ENCODE measurements at regions not wholly inside any gene's neighbourhood (a gene's known extent, or its start where the extent isn't known, plus 50 kb on each side); places are given as distances from the start of the nearest gene placed in this dataset.

DNA sequence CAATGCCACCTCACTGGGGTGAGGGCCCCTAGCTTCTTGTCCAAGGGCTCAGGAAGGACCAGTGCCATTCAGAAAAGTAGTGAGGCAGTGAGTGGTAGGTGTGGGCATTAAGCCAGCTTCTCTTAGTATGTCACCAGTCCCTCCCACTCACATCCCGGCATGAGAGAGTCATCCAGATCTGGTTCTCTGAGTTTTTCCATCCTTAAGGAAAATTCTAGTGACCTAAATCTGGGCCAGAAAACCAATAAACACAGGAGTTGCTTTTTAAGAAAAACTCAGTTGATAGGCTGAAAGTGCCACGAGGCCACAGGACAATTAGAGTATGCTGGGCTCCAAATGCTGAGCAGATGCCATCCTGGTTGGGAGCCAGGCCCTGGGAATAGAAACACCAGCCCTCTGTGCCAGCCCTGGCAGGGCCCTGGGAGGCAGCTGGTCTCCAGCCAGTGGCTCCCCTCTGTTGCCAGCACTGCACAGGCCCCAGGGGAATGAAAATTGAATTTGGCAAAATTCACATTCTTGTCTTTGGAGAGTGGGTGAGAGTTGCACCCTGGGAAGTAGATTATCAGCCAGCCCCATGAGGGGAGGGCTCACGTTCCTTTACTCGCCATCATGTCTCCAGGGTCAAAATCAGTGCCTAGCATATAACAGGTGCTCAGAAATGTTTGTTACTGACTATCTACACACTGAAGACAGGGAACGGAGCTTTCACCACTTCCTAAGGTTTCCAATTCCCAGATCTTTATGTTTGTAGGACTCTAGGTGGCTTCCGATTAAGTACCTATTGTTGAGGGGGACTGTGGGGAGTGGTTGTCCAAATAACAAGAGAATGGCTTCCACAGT lies 52.8 kb downstream of the FAM43A start:
- DNase-seq: no peak

DNA sequence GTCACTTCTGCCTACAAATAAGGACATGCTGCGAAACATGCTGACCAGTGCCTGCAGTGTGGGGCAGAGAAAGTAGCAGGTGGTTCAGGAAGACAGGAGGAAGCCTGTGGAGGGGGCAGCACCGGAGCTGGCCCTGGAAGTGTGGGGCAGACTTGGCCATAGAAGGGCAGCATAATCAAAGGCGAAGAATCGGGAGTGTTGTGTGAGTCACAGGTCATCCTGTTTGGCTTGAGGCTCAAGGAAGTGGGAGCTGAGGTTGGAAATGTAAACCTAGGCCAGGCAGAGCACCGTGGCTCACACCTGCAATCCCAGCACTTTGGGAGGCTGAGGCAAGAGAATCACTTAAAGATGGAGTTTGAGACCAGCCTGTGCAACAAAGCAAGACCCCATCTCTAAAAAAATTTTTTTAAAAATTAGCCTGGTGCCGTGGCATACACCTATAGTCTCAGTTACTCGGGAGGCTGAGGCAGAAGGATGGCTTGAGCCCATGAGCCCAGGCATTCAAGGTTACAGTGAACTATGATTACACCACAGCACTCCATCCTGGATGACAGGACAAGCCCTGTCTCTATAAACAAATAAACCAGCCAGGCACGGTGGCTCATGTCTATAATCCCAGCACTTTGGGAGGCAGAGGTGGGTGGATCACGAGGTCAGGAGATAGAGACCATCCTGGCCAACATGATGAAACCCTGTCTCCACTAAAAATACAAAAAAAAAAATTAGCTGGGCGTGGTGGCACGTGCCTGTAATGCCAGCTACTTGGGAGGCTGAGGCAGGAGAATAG lies 54.0 kb downstream of the FAM43A start:
- no peak for DNase-seq

DNA sequence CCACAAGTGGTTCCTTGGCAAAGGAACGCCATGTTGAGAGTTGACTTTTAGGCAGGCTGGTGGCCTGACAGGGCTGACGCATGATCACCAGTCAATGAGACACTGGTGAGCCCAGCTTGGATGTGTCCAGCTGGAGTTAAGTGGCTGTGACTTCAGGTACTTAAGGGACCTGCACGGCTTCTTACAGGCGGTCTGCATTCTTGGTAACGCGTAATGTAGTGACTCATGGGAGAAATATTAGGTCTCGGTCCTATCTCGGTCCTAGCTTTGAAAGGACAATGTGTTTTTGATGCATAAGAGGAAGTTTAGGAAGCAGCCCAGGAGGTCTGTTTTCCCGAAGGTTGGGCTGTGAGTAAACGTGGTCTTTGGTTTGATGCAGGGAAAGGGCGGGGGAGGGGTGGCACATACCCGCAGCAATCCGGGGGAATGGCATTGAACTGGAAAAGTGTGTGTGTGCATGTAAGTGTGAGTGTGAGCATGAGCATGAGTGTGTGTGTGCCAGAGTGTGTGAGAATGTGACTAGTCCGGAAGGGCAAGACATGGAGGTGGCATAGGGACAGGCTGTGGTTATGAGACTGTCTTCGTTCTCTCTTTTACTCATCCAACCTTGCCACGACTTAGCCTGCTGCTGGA lies 55.3 kb downstream of the FAM43A start:
- no peak for DNase-seq

DNA sequence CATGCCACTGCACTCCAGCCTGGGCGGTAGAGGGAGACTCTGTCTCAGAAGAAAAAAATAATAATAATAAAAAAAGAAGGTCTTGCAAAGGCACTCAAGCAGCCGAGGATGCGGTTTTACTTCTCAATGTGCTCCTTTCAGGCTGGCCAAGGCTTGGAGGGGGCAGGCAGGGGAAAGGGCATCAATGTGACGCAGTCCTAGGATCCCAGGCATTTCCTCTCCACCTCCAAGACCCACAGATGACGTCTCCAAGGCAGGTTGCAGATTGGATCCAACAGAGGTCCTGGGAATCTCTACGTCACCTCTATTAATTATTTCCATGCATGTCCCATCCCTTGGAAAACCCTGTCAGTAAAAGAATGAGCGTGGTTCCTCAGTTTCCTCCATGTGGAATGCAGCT lies 56.2 kb downstream of the FAM43A start:
- DNase-seq: no peak

DNA sequence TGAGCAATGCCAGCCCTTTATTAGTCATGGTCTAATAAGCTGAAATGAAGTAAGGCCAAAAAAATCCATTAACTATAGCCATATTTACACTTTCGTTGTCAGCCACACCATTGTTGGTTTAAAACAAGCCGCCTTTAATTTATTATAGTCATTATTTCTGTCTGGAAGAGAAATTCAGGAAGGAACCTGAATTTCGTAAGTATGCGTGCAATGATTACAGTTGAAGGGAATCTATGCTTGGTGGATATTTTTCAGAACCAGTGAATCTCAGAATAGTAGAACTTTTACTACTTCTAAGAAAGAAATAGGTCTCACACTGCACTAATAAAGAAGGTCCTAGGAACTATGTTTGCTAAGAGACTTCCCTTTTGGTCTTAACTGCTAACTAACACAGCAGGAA lies 59.1 kb downstream of the FAM43A start:
- no peak for DNase-seq

DNA sequence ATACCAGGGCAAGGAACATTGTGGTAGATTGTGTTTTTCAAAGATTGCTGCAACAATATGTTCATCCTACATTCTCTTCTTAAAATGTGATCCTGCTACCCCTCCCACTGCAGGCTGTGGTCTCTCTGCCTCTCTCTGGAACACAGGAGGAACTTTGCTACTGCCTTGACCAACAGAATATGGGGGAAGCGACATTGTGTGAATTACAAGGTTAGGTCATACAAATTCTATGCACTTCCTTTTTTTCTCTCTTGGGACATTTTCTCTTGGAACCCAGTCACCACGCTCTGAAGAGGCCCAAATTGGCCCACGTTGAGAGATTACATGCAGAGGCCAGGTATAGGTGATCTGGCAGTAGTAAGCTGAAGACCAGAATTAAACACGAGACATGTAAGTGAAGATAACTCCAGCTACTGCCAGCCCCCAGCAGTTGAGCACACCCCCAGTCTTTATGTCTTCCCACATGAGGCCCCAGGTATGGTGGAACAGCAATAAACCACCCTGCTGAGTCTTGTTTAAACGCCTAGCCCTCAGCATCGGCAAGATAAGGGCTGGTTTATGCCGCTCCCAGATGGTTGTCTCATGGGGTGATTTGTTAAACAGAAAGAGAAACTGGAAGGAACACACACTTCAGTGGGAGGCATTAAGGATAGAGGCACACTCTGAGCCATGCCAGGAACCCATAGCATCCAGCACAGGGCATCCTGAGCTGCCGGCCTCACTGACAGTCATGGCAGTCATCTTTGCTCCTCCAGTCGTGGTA lies 59.9 kb downstream of the FAM43A start:
- no peak for DNase-seq

DNA sequence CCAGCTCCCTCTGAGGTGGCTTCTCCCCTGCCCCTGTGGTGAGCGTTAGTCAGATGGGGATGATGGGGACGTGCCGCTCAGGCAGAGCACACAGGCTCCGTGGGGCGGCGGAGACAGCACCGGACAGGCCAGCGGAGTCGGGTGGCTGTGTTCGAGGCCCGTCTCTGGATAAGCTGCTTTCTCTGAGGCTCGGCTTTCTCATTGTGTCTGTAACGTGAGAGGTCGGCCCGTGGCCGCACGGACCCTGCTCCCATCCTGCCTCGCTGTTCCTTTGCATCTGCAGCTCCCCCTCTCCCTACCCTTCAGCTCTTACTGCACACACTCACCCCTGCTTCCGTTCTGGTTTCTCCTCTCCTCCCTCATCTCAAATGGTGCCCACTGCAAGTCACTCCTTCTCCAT lies 62.5 kb downstream of the FAM43A start:
- no peak for DNase-seq

DNA sequence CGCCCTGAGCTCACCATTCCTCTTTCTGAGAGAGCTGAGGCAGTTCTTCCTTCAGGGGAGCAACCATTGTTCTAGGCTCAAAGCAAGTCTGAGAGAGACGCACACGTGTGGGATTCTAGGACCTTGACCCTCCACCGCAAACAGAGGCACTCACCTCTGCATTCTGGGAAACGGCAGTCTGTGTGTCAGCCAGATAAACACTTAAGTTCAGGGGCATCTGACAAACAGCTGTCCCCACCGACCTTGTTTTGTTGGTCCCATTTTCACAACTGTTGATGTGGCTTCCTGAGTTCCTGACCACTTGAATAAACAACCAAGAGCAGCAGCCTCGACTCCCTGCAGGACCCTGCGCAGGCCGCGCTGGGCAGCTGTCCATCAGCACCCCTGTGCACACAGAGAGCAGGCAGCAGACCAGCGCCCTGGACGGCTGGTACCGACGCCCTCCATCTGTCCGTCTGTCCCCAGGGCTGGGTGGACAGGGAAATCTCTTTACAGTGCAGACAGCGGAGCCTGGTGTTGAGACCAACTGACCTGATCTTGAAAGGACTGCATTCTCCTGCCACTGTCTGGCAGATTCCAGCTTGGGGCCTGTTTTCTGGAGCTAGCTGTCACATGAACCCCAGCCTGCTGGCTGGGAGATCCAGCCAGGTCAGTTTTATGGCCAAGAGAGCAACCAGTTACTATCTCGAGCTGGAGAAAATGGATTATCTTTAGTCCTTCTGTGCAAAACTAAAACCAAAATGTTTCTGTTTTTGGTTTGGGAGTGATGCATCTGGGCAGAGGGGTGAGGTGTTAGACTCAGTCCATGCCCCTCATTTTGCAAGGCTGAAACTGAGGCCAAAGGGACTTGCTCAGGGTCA lies 64.2 kb downstream of the FAM43A start:
- no peak for DNase-seq

DNA sequence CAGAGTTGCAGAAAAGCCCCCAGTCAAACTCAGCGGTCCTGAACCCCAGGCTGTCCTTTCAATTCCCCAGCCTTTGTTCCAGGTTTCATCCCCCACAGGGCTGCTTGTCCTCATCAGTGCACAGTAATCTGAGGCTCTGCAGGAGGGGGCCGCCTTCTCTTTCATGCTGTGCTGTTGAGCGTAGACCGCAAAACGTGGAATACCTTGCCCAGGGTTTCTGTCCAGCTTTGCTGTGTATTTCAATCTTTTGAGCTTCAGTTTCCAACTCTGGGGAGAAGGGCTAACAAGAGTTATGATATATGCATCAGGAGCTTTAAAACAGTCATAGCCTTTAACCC lies 64.8 kb downstream of the FAM43A start:
- DNase-seq: no peak

DNA sequence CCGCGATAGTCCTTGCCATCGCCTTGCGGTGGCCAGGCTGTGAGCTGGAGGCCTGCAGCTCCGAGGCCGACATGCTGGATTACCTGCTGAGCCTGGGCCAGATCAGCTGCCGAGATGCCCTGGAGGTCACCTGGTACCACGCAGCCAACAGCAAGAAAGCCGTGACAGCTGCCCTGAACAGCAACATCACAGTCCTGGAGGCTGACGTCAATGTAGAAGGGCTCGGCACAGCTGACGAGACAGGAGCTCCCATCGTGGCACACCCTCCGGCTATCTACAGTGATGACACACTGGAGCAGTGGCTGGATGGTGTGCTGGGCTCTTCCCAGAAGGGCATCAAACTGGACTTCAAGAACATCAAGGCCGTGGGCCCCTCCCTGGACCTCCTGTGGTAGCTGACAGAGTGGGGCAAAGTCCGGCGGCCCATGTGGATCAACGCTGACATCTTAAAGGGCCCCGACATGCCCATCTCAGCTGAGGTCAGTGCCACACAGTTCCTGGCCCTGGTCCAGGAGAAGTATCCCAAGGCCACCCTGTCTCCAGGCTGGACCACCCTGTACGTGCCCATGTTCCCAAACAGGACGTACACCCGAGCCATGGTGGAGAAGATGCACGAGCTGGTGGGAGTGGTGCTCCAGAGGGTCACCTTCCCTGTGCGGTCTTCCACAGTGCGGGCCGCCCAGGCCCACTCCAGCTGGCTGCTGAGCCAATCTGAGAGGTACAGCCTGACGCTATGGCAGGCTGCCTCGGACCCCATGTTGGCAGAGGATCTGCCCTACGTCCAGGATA lies 70.2 kb downstream of the FAM43A start:
- no peak for DNase-seq

DNA sequence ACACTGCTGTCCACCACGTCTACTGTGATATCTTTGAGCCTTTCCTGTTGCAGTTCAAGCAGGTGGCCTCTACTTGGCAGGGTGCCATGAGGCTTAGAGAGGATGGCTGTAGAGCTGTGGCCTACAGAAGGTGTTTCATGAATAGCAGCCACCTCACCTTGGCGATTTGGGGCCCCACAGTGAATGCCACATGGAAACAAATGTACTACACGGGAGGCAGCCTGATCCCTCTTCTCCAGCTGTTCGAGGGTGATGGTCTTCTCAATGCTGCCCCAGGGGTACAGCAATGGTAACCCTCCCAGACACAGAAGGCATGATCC lies 70.7 kb downstream of the FAM43A start:
- no peak for DNase-seq

DNA sequence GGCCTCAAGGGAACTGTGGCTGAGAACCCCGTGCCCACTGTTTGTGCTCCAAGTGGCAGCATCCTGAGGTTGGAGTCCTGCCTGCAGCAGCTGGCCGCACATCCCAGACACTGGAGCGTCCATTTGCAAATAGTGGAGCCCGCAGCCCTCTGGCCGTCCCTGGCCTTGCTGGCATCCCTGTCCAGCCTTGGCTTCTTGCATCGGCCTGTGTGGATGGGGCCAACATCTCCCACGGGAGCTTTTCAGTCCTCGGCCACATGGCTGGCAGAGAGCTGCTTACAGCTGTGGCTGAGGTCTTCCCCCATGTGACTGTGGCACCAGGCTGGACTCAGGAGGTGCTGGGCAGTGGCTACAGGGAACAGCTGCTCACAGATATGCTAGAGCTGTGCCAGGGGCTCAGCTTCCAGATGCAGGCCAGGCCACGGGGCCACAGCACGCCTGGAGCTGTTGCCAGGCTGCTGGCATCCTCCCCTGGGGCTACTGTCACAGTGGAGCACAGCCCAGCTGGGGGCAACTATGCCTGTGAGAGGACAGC lies 71.2 kb downstream of the FAM43A start:
- no peak for DNase-seq

DNA sequence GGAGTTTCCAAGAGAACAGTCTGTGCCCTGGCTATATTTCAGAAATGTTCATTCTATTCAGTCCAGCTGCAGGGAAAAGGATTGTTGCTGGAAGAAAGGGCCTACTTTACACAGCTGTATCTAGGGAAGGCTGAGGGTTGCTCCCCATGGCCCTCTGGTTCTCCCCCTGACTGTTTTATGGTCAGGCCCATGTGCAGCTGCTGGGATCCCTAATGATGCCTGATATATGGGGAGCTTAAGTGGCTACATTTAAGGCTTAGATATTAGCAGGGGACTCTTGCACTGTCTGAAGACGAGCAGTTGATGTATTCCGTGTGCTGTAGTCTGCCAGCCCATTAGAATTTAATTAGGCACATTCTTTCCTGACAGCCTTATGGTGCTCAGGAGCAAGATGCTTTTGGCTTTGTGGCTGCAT lies 72.0 kb downstream of the FAM43A start:
- DNase-seq: no peak

DNA sequence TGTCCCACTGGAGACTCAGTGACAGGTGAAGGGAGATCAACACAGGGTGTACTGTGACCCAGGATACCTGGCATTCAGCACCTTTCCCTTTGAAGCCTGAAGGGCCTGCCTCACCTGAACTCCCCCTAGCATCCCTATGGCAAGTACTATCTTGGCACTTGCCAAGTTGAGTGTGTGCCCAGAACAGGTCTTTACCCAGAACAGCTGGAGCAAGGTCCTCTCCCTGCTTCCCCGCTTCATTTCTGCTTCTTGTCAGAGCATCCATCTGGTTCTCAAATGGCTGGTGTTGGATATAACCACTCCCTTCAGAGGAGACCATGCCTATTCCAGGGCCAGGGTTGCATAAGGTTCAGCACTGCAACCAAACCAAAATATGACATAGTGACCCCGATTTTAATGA lies 73.0 kb downstream of the FAM43A start:
- no peak for DNase-seq

DNA sequence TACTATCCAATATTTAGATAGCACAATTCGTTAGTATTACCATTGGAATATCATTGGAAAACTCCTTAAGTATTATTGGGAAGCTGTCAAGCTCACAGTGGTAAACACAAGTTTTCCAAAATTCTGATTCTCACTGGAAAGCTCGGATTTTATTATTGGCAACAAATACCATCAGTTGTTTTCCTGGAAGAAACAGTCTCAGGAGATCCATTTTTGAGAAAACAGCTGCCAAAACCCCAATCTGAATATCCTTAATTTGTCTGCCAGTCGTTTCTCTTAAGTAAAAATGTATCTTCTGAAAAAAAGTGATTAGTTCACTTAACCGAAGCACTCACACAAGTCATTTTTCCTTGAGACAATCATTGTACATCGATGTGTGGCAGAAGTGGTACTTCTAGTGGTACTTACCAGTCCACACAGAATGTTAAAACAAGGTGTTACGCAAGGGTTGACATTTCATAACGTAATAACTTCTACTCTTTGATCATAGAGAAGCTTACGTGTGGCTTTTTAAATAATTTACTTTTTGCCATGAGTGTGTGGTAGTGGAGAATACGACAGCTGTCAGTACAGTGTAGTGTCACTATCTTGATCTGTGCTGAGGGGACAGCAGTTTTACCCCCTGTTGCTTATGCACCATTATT lies 74.9 kb downstream of the FAM43A start:
- no peak for DNase-seq

DNA sequence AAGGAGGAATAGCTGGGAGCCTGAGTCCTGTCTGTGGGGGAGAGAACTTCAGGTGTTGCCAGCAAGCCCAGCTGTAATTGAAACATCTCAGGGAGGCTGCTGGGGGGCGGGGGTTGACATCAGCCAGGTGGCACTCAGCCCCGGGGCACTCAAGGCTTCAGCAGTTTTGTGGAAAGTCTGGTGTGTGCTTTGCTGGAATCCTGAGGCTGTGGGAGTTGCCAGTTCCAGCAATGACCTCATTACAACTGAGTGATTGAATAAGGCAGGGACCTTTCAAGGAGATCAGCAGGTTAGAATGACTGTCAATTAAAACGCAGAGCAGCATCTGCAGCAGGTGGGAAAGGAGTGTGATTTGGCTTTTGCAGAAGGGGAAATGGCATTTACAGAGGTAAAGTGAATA lies 75.7 kb downstream of the FAM43A start:
- DNase-seq: no peak

DNA sequence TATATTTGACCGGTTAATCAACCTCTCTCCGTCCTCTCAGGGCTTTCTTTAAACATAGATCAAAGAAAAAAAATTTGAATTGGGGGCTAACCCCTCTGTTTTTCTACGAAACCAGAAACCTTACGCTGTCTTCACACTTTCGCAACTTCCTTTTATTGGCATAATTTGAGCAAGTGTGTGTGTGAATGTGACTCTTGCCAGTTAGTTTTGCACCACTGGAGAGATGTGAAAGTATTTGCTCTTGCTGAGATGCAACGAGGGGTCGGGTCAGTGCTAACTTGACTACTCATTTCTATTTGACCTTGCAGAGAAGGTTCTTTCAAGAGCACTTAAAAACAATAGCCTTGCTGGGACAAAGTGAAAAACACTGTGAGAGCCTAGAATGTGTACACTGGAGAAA lies 81.2 kb downstream of the FAM43A start:
- DNase-seq: no peak

DNA sequence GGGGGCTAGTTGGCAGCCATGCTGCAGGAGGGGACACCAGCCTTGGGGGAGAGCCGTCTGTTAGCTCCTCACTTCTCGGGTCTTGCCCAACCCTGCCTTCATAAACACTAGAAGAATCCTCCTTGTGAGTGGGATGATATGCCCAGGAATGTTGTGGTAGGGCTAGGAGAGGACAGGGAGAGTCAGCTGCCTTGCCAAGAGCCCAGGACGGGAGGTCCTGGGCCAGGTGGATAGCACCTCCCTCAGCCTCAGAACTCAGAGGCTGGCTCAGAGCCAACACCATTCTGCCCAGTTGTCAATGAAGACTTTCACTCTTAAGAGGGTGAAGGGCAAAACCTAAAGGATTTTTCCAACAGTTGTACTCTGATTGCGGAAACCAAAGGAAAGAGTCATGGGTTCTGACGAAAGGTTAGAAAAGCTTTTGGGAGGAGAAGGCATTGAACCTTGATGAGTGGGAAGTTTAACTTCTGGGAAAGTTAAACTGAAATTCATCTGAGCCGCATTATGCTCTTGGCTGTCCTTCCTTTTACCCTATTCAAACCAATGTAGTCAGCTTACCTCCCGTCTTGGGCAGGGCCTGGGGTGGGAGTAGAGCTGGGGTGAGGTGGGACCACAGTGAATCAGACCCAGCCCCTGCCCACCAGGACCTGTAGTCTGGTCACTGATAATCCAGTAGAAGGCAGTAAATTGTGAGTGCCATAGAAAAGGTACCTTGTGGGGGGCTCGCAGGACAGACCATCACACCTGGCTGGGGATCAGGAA lies 81.9 kb downstream of the FAM43A start:
- DNase-seq: no peak

DNA sequence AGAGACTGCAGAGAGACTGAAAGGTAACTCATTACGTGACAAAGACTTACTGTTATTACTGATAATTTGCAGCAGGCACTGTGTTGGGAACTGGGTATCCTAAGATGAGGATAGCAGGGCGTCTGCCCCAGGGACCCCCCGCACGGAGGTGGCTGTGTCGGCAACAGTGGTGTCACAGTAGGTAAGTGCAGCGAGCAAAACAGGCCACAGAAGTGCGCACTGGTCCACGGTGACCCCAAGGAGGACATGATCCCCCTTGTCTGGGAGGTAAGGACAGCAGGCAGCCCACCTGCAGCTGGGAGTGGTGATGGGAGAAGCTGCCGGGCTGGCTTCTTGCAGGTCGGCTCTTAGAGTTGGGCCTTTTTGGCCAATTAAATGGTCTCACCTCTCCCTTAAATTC lies 82.9 kb downstream of the FAM43A start:
- DNase-seq: no peak
